ENCODE measurements at regions not wholly inside any gene's neighbourhood (a gene's known extent, or its start where the extent isn't known, plus 50 kb on each side); places are given as distances from the start of the nearest gene placed in this dataset.

DNA sequence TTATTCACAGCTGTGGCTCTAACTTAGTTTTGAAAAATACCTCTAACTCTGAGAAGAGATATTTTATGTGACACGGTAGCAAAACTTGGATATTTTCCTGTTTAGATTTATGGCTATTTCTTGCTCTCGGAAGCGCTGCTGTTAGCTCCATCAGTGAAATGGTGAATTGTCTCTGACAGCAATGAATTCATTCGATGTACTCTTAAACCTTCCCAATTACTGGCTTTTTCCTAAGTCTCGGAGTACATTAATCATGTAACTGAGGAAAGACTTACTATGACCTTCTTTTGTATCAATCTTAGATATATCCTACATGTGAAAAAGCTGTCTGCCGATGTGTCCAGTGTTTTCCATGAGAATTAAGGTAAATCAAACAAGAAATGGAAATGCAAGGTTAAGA is 613.0 kb downstream of the KIF4B start:
- WGBS, 2 experiments (ENCODE audit: extremely low coverage in 1 of 2, insufficient coverage in 1 of 2, insufficient read length in 1 of 2, insufficient replicate concordance in 2 of 2, low coverage in 1 of 2, low lambda C conversion rate in 2 of 2, missing lambda C conversion rate in 1 of 2) = 85% methylated on average over 6 of the region's 6 CpGs; no CpG with 5 or more reads in 1 of the 2 experiments

More for the DNA sequence above, 613.0 kb downstream of the KIF4B start:
- Histone ChIP-seq H3K4me2 (ENCODE audit: insufficient read depth in 1 of 2, low read depth in 2 of 2, low read length in 2 of 2) (no peak overlapping the region), H3K4me1 (replicated peaks in 1 of 4; ENCODE audit: control insufficient read depth in 3 of 4, insufficient read depth in 4 of 4, low read length in 3 of 4) (no peaks in the 10 kb centered on the region; a peak in 1 of 7 replicates), H2AFZ (ENCODE audit: low read length) (no peak overlapping the region), H3K27ac (ENCODE audit: low read depth, low read length) (no peak overlapping the region), H2BK120ac (replicated peaks; ENCODE audit: low read depth, low read length) (no peak overlapping the region), H2BK15ac (ENCODE audit: low read length) (no peak overlapping the region), H3K56ac (replicated peaks; ENCODE audit: insufficient read length, low read depth, low read length) (no peak overlapping the region), H3K18ac (ENCODE audit: extremely low read depth, low read length) (no peak overlapping the region), H2AK5ac (ENCODE audit: low read depth, low read length) (no peak overlapping the region), H4K5ac (ENCODE audit: insufficient read length, low read depth, low read length) (no peak overlapping the region), H2BK5ac (ENCODE audit: low read depth, low read length) (no peak overlapping the region), H2BK12ac (ENCODE audit: low read depth, low read length) (no peak overlapping the region), H3K4ac (replicated peaks; ENCODE audit: insufficient read length, low read depth, low read length) (no peak overlapping the region), H3K14ac (ENCODE audit: insufficient read length) (no peak overlapping the region), H4K91ac (replicated peaks; ENCODE audit: insufficient read length, low read length) (no peak overlapping the region), H3K79me1 (ENCODE audit: low read depth, low read length) (no peaks in the 10 kb centered on the region), H3K23ac (ENCODE audit: insufficient read length) (no peak overlapping the region), H3K9ac (replicated peaks in 1 of 4; ENCODE audit: extremely low read depth in 1 of 4, low read depth in 3 of 4, low read length in 3 of 4) (no peak overlapping the region), H3K36me3 (ENCODE audit: control insufficient read depth in 2 of 4, insufficient read depth in 4 of 4, low read length in 3 of 4) (no peaks in the 10 kb centered on the region), H3K23me2 (ENCODE audit: low read depth, low read length) (no peaks in the 10 kb centered on the region), H3K79me2 (ENCODE audit: control insufficient read depth in 1 of 2, insufficient read depth in 2 of 2, low read length in 2 of 2) (no peaks in the 10 kb centered on the region), H3K4me3 (ENCODE audit: extremely low read depth in 1 of 4, insufficient read depth in 2 of 4, low read depth in 3 of 4, low read length in 4 of 4) (no peak overlapping the region), H4K20me1 (replicated peaks in 1 of 2; ENCODE audit: control insufficient read depth in 1 of 2, insufficient read depth in 2 of 2, low read length in 2 of 2) (no peaks in the 10 kb centered on the region), H3K9me3 (ENCODE audit: insufficient read depth in 2 of 2, low read depth in 1 of 2, low read length in 1 of 2) (no peaks in the 10 kb centered on the region), H4K8ac (ENCODE audit: extremely low read depth, insufficient read depth, low read length) (no peak overlapping the region), H2BK20ac (ENCODE audit: low read length) (no peak overlapping the region), H3K27me3 (replicated peaks in 1 of 4; ENCODE audit: control insufficient read depth in 3 of 4, extremely low read depth in 1 of 4, insufficient read depth in 3 of 4, low read length in 3 of 4) (peaks cover 0 to 1% (median 0%) of the 10 kb centered on the region in 4 experiments; a peak in 1 of 7 replicates)
- POLR2A ChIA-PET (ENCODE audit: partially characterized antibody) = no interaction called here
- DNase-seq (ENCODE audit: low read depth in 1 of 2, low spot score in 2 of 2) = no peak
- FAIRE-seq = no peak
- TF ChIP-seq MAFK (IDR thresholded peaks at IDR 0.05; ENCODE audit: low read depth, low read length) (no peak), CBX5 (IDR thresholded peaks at IDR 0.05; ENCODE audit: low read depth, low read length) (no peak), RFX5 (IDR thresholded peaks at IDR 0.05; ENCODE audit: borderline replicate concordance, low read depth, low read length) (no peak), BACH1 (IDR thresholded peaks at IDR 0.05; ENCODE audit: low read length) (no peak), HDAC6 (IDR thresholded peaks at IDR 0.05; ENCODE audit: low read depth, low read length) (no peak), BCL11A (IDR thresholded peaks at IDR 0.05; ENCODE audit: low read depth in 2 of 2, low read length in 2 of 2) (no peak), TCF12 (IDR thresholded peaks at IDR 0.05; ENCODE audit: low read depth, low read length) (no peak), TEAD4 (IDR thresholded peaks at IDR 0.05; ENCODE audit: low read depth, low read length) (no peak), GABPA (IDR thresholded peaks at IDR 0.05; ENCODE audit: borderline replicate concordance, insufficient read depth, low read length) (no peak), NANOG (IDR thresholded peaks at IDR 0.05; ENCODE audit: insufficient read depth, low read depth, low read length, poor library complexity, severe bottlenecking) (no peak), CHD2 (IDR thresholded peaks at IDR 0.05; ENCODE audit: low read length) (no peak), CTBP2 (IDR thresholded peaks at IDR 0.05; ENCODE audit: borderline replicate concordance, insufficient read depth, insufficient read length, low read length) (no peak), EGR1 (IDR thresholded peaks at IDR 0.05; ENCODE audit: borderline replicate concordance, low read depth, low read length) (no peak)
- TF ChIP-seq, protein P1, sequence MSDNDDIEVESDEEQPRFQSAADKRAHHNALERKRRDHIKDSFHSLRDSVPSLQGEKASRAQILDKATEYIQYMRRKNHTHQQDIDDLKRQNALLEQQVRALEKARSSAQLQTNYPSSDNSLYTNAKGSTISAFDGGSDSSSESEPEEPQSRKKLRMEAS (IDR thresholded peaks at IDR 0.05) = no peak
- CTCF ChIA-PET (ENCODE audit: partially characterized antibody) = interaction anchor here (0.9 to 1.2 kb wide), 2 partner anchors 28 to 72 kb away, joined by 3 to 4 read pairs; no protein-coding TSS in a partner anchor

All from H1 (cell line).